Mesothelial cell of epicardium (in vitro differentiated cells): ENCODE measurements at regions not wholly inside any gene's neighbourhood (a gene's known extent, or its start where the extent isn't known, plus 50 kb on each side); places are given as distances from the start of the nearest gene placed in this dataset.

Source experiments
- DNase-seq, 2 experiments: peaks; one replicate each; pipeline ENCODE4 v3.0.0; 2021; ENCODE audit warnings: low spot score in 2 of 2; ENCODE audit not compliant: unreplicated experiment in 2 of 2
- H3K27ac Mint-ChIP-seq: 2 replicates; pipeline ENCODE4 v1.8.0; 2021; ENCODE audit warnings: mixed read lengths
- H3K27me3 Mint-ChIP-seq: 2 replicates; pipeline ENCODE4 v1.8.0; 2021; ENCODE audit warnings: low read depth, mixed read lengths
- H3K36me3 Mint-ChIP-seq: 2 replicates; pipeline ENCODE4 v1.8.0; 2021; ENCODE audit warnings: mixed read lengths
- H3K4me1 Mint-ChIP-seq: 2 replicates; pipeline ENCODE4 v1.8.0; 2021; ENCODE audit warnings: mixed read lengths
- H3K4me3 Mint-ChIP-seq: 2 replicates; pipeline ENCODE4 v1.8.0; 2021; ENCODE audit warnings: mild to moderate bottlenecking, moderate library complexity, mixed read lengths
- H3K9me3 Mint-ChIP-seq: 2 replicates; pipeline ENCODE4 v1.8.0; 2021; ENCODE audit warnings: mixed read lengths
- TF ChIP-seq, protein P1 (sequence below): fragments of 200-600 bp; sonication (generic); IDR thresholded peaks from one replicate; pipeline ENCODE4 v1.5.0; 2021; ENCODE audit warnings: antibody characterized with exemption; ENCODE audit not compliant: unreplicated experiment

DNA sequence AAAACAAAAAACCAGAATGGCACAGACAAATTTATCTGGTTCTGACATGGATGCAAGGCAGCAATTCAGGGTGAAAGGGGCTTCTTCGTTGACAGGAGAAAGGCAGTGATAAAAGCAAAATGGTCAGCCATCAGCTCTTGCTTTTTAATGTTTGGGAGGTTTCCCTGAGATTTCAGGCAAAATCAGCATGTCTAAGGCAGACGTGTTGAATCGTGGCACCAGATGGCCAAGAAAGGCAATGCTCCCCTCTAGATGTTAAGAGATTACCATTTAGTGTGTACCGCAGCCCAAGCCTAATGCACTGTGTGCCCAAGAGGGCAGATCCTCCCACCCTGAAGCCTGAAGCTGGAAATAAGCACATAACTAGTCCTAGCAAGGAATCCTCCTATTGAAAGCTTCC lies 88.8 kb upstream of the GALNT18 start:
- H3K4me3 Mint-ChIP-seq: no peak overlapping the region
- H3K9me3 Mint-ChIP-seq: peaks cover 9% of the 10 kb centered on the region
- TF ChIP-seq, protein P1, sequence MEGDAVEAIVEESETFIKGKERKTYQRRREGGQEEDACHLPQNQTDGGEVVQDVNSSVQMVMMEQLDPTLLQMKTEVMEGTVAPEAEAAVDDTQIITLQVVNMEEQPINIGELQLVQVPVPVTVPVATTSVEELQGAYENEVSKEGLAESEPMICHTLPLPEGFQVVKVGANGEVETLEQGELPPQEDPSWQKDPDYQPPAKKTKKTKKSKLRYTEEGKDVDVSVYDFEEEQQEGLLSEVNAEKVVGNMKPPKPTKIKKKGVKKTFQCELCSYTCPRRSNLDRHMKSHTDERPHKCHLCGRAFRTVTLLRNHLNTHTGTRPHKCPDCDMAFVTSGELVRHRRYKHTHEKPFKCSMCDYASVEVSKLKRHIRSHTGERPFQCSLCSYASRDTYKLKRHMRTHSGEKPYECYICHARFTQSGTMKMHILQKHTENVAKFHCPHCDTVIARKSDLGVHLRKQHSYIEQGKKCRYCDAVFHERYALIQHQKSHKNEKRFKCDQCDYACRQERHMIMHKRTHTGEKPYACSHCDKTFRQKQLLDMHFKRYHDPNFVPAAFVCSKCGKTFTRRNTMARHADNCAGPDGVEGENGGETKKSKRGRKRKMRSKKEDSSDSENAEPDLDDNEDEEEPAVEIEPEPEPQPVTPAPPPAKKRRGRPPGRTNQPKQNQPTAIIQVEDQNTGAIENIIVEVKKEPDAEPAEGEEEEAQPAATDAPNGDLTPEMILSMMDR: no peak
- peaks cover 22% of the 10 kb centered on the region for H3K27me3 Mint-ChIP-seq
- no peak for DNase-seq
- no peaks in the 10 kb centered on the region for H3K36me3 Mint-ChIP-seq
- H3K27ac Mint-ChIP-seq: no peak overlapping the region
- no peaks in the 10 kb centered on the region for H3K4me1 Mint-ChIP-seq

DNA sequence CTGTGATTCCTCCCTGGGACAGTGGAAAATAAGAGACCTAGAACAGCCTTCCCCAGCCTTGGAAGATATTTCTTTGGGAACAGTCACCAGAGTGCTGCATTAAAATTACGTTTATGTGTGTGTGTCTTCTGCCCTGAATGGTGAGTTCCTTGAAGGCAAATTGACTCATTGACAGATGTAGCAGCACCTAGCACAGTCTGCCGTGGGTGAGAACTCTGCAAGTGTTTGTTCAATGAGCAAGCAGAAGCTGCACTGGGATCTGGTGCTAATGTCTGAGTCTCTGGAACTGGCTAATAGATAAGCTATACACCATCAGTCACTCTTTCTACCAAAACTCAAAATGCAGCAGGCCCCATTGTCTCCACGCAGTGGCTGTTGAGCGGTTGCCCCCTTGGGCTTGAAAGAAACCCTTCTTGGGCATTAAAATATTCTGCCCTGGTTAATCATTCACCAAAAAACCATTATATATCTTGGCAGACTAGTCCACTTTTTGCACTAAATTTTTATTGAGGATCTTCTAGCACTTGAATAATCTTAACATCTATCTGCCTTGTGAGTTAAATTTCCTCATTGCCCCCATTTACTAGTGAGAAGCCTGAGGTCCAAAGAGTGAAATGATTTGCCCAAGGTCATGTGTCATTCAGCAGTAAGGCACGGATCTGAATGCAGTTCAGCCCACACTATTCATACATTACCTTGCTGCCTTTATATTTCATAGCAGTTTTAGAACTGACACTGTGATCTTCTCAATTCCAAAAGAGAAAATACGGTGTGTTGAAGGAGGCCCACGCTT lies 87.8 kb upstream of the GALNT18 start:
- TF ChIP-seq, protein P1: no peak
- Mint-ChIP-seq H3K4me3 (no peak overlapping the region), H3K36me3 (no peaks in the 10 kb centered on the region), H3K27ac (no peak overlapping the region), H3K27me3 (peaks cover 25% of the 10 kb centered on the region), H3K9me3 (no peaks in the 10 kb centered on the region), H3K4me1 (no peaks in the 10 kb centered on the region)
- no peak for DNase-seq

DNA sequence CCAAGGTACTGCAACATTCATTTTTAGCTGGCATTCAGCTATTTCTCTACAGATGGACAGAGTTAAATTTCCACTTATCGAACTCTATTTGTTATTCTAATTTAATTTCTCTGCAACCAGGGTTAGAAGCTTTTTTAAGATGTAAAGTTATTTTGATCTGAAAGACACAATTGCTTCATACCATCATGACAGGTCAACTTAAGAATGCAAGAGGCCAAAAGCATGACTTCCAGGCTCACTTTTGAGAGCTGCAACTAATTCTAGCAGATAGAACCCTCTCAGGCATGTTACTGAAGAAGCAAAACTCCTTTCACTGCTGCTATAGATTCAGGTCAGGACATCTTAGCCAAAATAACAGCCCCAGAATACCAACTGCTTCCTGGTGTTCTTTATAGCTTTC lies 86.5 kb upstream of the GALNT18 start:
- DNase-seq: no peak
- no peaks in the 10 kb centered on the region for H3K36me3 Mint-ChIP-seq
- H3K4me3 Mint-ChIP-seq: no peak overlapping the region
- no peaks in the 10 kb centered on the region for H3K4me1 Mint-ChIP-seq
- TF ChIP-seq, protein P1: no peak
- no peaks in the 10 kb centered on the region for H3K9me3 Mint-ChIP-seq
- no peak overlapping the region for H3K27ac Mint-ChIP-seq
- H3K27me3 Mint-ChIP-seq: peaks cover 38% of the 10 kb centered on the region

DNA sequence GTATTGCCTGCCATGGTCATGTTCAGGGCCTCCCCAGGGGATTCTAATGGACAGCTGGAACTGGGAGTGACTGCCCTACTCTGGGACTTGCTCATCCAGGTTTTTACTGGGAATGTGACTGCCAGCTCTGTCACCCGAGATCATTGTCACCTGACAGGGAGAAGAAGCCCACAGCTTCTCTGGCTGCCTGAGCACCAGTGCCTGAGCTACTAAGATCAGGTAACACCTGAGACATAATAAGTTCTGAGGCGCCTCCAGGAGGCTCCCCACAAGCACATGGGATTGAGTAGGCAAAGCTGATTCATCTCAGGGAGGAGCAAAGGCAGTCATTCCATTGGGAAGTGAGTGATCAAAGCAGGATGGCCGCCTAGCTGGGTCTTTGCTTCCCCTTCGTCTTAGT lies 84.2 kb upstream of the GALNT18 start:
- TF ChIP-seq, protein P1: no peak

DNA sequence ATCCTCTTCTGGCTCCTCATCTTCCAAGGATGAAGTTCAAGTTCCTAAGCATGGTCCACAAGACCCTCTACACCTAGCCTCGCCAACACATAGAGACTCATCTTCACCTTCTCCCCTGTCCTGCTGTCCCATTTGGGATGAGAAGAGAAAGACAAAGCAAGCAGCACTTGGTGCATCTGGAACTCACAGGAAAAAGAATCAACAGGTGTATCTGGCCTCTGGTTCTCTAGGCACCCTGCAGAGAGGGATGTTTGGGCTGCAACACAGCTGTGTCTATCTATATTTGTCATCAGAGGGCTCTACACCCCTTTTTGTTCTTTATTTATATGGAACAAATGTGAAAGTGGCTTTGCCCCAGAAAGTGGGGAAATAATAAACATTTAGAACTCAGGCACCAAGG lies 82.1 kb upstream of the GALNT18 start:
- H3K4me1 Mint-ChIP-seq: no peaks in the 10 kb centered on the region
- H3K27ac Mint-ChIP-seq: no peak overlapping the region
- TF ChIP-seq, protein P1: no peak
- no peaks in the 10 kb centered on the region for H3K36me3 Mint-ChIP-seq
- H3K9me3 Mint-ChIP-seq: no peaks in the 10 kb centered on the region
- H3K27me3 Mint-ChIP-seq: peaks cover 33% of the 10 kb centered on the region
- no peak for DNase-seq
- H3K4me3 Mint-ChIP-seq: no peak overlapping the region

More for the DNA sequence above, 84.2 kb upstream of the GALNT18 start:
- H3K4me1 Mint-ChIP-seq: no peaks in the 10 kb centered on the region
- H3K27me3 Mint-ChIP-seq: peaks cover 41% of the 10 kb centered on the region
- no peak for DNase-seq
- H3K9me3 Mint-ChIP-seq: no peaks in the 10 kb centered on the region
- H3K27ac Mint-ChIP-seq: no peak overlapping the region
- H3K4me3 Mint-ChIP-seq: no peak overlapping the region
- H3K36me3 Mint-ChIP-seq: no peaks in the 10 kb centered on the region
